ENCODE measurements at regions not wholly inside any gene's neighbourhood (a gene's known extent, or its start where the extent isn't known, plus 50 kb on each side); places are given as distances from the start of the nearest gene placed in this dataset.

DNA sequence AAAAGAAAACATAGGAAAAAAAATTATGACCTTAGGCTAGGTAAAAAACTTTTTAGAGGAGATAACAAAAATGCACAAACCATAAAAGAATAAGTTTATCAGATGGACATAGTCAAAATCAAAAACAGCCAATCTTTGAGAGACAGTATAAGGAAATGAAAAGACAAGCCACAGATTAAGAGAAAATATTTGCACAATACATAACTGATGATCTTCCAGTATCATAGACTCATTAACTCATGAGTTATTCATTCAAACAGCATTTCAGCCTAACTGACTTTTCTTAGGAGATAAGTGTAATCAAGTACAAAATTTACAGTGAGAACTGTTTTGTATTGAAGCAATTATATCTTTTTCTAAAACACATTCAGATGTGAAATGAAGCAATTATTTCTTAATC, 183.8 kb downstream of the FBXO8 start:
- in situ Hi-C loops (cut with MboI; ENCODE audit: low pct_ligation_motif_present in 1 of 4, low pct_unique_long_range_greater_than_20kb in 1 of 4, low sequenced_read_pairs in 3 of 4), result no loop called here
- Histone ChIP-seq H3K4me1 (no peaks in the 10 kb centered on the region), H3K4me3 (no peak overlapping the region), H3K36me3 (no peaks in the 10 kb centered on the region), H3K9me3 (no peaks in the 10 kb centered on the region), H3K27me3 (no peaks in the 10 kb centered on the region), H3K27ac (no peak overlapping the region)
- TF ChIP-seq EP300 (IDR thresholded peaks at IDR 0.05; ENCODE audit: low read depth) (no peak), POLR2AphosphoS5 (IDR thresholded peaks at IDR 0.05) (no peak), POLR2A (IDR thresholded peaks at IDR 0.05) (no peak)
- TF ChIP-seq, protein P1, sequence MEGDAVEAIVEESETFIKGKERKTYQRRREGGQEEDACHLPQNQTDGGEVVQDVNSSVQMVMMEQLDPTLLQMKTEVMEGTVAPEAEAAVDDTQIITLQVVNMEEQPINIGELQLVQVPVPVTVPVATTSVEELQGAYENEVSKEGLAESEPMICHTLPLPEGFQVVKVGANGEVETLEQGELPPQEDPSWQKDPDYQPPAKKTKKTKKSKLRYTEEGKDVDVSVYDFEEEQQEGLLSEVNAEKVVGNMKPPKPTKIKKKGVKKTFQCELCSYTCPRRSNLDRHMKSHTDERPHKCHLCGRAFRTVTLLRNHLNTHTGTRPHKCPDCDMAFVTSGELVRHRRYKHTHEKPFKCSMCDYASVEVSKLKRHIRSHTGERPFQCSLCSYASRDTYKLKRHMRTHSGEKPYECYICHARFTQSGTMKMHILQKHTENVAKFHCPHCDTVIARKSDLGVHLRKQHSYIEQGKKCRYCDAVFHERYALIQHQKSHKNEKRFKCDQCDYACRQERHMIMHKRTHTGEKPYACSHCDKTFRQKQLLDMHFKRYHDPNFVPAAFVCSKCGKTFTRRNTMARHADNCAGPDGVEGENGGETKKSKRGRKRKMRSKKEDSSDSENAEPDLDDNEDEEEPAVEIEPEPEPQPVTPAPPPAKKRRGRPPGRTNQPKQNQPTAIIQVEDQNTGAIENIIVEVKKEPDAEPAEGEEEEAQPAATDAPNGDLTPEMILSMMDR (IDR thresholded peaks at IDR 0.05), result no peak
- intact Hi-C loops (cut with DNase I; ENCODE audit: low total_unique reads), result loop anchor here (2.0 kb wide), 1 partner anchor 79 kb away; no protein-coding TSS in a partner anchor
- no peak for DNase-seq

DNA sequence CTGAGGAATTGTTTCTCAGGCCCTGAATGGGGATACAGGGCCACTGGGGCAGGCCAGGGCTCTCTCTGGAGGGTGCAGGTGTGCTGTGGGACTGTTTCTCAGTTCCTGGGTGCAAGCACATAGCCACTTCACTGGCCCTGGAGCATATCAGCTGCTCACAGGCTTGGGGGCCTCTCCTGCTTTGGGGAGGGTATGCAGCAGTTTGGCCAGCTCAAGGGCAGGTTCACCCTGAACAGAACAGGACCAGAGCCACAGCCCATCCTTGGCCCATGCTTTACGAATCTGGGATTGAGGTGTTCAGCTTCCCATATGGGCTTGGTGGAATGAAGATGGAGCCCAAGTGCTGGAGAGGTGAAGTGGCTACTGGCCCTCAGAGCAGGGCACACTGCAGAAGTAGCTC, 186.5 kb downstream of the FBXO8 start:
- Histone ChIP-seq H3K4me3 (no peak overlapping the region), H3K9me3 (no peaks in the 10 kb centered on the region), H3K27ac (no peak overlapping the region), H3K4me1 (no peaks in the 10 kb centered on the region), H3K27me3 (no peaks in the 10 kb centered on the region), H3K36me3 (no peaks in the 10 kb centered on the region)
- 82% methylated on average over 1 of the region's 1 CpG; no CpG with 5 or more reads in 1 of the 2 donors for WGBS, 2 donors (ENCODE audit: low coverage in 1 of 2)
- no peak for DNase-seq
- TF ChIP-seq POLR2AphosphoS5 (IDR thresholded peaks at IDR 0.05), result no peak
- TF ChIP-seq, protein P1 (IDR thresholded peaks at IDR 0.05), result no peak
- TF ChIP-seq EP300 (IDR thresholded peaks at IDR 0.05; ENCODE audit: low read depth), result no peak
- TF ChIP-seq POLR2A (IDR thresholded peaks at IDR 0.05), result no peak
- in situ Hi-C loops (cut with MboI; ENCODE audit: low pct_ligation_motif_present in 1 of 4, low pct_unique_long_range_greater_than_20kb in 1 of 4, low sequenced_read_pairs in 3 of 4) (no loop called here), intact Hi-C loops (cut with DNase I; ENCODE audit: low total_unique reads) (no loop called here)

DNA sequence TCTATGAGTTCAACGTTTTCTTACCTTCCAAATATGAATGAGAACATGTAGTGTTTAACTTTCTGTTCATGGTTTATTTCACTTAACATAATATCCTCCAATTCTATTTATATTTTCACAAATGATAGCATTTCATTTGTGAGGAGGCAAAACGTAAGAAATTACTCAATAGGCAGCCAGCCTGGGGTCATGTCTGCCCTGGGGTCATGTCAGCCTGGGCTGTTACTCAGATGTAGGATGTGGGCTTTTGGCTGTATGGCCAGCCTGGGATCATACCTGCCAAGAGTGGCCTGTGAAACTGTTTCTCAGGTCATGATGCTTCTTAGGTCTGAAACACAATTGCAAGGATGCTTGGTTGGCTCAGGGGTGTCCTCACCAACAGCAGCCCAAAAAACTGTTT, 187.0 kb downstream of the FBXO8 start:
- DNase-seq, result no peak
- no peak overlapping the region for H3K4me3 ChIP-seq
- H3K9me3 ChIP-seq, result no peaks in the 10 kb centered on the region
- H3K27ac ChIP-seq, result no peak overlapping the region
- H3K4me1 ChIP-seq, result no peaks in the 10 kb centered on the region
- in situ Hi-C loops (cut with MboI; ENCODE audit: low pct_ligation_motif_present in 1 of 4, low pct_unique_long_range_greater_than_20kb in 1 of 4, low sequenced_read_pairs in 3 of 4) (no loop called here), intact Hi-C loops (cut with DNase I; ENCODE audit: low total_unique reads) (no loop called here)
- 25 to 27% methylated on average over 2 of the region's 2 CpGs for WGBS, 2 donors (ENCODE audit: low coverage in 1 of 2)
- H3K36me3 ChIP-seq, result no peaks in the 10 kb centered on the region
- TF ChIP-seq EP300 (IDR thresholded peaks at IDR 0.05; ENCODE audit: low read depth) (no peak), POLR2AphosphoS5 (IDR thresholded peaks at IDR 0.05) (no peak), POLR2A (IDR thresholded peaks at IDR 0.05) (no peak)
- TF ChIP-seq, protein P1 (IDR thresholded peaks at IDR 0.05), result no peak
- H3K27me3 ChIP-seq, result no peaks in the 10 kb centered on the region

DNA sequence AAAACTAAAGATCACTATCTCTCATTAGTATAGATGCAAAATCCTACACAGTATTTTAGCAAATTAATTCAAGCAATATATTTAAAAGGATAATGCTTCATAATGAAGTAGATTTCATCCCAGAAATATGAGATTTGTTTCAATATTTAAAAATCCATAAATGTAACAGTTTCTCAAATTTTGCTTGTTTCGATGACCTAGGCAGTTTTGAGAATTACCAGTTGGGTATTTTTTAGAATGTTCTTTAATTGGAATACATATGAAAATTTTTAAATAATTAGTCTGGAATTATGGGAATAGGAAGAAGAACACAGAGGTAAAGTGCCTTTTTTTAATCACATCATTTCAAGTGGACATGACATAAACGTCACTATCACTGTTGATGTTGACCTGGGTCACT, 192.3 kb downstream of the FBXO8 start:
- in situ Hi-C loops (cut with MboI; ENCODE audit: low pct_ligation_motif_present in 1 of 4, low pct_unique_long_range_greater_than_20kb in 1 of 4, low sequenced_read_pairs in 3 of 4), result no loop called here
- H3K4me1 ChIP-seq, result no peaks in the 10 kb centered on the region
- H3K27me3 ChIP-seq, result no peaks in the 10 kb centered on the region
- WGBS, 2 donors (ENCODE audit: low coverage in 1 of 2), result 75 to 80% methylated on average over 2 of the region's 2 CpGs
- DNase-seq, result no peak
- H3K27ac ChIP-seq, result no peak overlapping the region
- H3K9me3 ChIP-seq, result no peaks in the 10 kb centered on the region
- TF ChIP-seq, protein P1 (IDR thresholded peaks at IDR 0.05), result no peak
- TF ChIP-seq POLR2AphosphoS5 (IDR thresholded peaks at IDR 0.05) (no peak), EP300 (IDR thresholded peaks at IDR 0.05; ENCODE audit: low read depth) (no peak), POLR2A (IDR thresholded peaks at IDR 0.05) (no peak)
- H3K4me3 ChIP-seq, result no peak overlapping the region
- intact Hi-C loops (cut with DNase I; ENCODE audit: low total_unique reads), result no loop called here
- H3K36me3 ChIP-seq, result no peaks in the 10 kb centered on the region

All from transverse colon (tissue), 4 donors.